ENCODE measurements at regions not wholly inside any gene's neighbourhood (a gene's known extent, or its start where the extent isn't known, plus 50 kb on each side); places are given as distances from the start of the nearest gene placed in this dataset.
"Not testable (repeated sequence)": the region's sequence is repeated elsewhere in the genome, so short reads cannot be mapped to it uniquely, and the experiment has no call there.

DNA sequence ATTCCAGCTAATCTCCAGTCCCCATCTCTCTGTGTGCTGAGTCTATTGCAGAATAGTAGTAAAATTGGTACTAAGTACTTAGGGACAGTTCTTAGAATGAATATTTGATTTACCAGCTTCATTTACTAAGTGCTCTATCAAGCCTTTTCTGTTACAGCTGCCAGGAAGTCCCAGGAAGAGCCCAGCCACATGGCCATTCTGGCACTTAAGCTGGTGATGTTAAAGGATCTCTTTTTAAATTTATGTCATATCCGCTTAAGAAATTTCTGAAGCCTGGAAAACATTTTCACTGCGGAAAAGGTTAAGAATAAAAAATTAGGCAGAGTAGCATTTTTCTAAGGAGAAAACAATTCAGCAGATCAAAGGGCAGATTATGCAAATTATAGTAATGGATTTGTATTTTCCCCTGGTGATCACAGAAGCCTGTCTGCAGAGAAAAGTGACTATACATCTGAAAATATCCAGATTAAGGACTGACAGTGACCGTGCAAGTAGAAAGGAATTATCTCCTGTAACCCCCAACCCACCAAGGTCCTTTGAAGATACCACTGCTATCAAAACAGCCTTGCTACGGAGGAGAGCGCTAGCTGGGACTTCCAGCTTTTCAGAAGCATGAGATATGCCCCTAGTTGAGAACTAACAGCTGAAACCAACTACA is 260.8 kb downstream of the SH3BP4 start:
- DNase-seq (ENCODE audit: low read depth in 4 of 4, low spot score in 3 of 4) = no peak

DNA sequence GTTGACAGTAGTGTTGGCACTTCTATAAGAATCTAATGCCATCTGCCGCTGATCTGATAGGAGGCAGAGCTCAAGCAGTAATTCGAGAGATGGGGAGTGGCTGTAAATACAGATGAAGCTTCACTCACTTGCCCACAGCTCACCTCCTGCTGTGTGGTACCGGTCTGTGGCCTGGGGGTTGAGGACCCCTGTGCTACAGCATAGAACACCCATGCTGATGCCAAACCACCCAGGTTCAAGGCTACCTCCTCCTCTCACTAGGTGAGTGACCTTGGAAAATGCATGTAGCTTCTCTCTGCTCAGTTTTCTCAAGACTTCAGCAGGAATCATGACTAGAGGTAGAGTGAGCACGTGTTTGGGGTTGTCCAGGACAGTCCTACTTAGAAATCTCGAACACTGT is 263.4 kb downstream of the SH3BP4 start:
- no peak for DNase-seq (ENCODE audit: low read depth in 4 of 4, low spot score in 3 of 4)

DNA sequence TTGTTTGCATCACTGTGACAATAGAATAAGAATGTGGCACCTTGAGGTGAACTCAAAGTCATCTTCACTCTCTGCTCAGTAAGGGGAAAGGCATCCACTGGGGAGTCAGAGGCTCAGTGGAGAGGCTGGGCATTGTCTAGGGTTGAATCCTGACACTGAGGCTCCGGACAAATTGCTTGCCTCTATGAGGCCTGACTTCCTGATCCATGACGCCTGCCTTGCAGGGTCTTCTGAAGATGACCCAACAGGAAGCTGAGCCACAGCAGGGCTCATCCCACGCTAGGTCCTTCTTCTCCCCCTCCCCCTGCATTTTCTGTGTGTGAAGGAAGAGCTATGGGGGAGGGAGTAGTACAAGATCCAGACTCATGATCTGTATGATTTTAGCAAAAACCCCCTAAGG is 265.1 kb downstream of the SH3BP4 start:
- no peak for DNase-seq (ENCODE audit: low read depth in 4 of 4, low spot score in 3 of 4)

DNA sequence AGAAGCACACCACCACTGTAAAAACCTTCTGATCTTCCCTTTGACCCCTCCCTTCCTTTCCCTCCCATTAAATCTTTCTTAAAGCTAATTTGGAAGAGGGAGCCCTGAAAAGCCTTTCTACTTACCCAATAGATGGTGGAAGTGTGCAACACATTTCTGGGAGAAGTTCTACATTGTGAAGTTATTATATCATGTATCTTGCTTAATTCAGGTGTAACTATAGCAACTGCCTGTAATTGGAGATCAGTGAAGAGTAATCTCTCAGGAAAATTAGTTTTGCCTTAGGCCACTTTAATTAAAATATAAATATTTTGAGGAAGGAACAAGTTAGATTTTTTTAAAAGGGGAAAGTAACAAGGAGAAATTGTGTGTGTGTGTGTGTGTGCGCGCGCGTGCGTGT is 266.0 kb downstream of the SH3BP4 start:
- DNase-seq (ENCODE audit: low read depth in 4 of 4, low spot score in 3 of 4) = no peak

DNA sequence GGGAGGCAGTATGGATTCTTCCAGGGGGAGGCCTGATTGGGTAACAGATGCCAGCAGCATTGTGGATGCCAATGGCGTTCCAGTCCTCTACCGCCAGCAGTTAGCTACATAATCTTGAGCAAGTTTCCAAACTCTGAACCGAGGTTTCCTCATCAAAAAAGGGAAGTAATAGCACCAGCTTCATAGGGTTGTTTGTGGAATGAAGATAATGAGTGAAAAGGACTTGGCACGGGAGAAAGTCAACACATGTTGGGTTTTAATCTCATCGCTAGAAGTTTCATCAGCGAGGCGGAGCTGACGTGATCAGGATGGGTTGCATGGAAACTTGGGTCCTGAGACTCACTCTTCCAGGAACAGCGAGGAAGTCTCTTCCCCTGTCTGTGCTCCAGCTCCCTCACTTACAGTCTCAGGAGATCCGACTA is 266.7 kb downstream of the SH3BP4 start:
- DNase-seq (ENCODE audit: low read depth in 4 of 4, low spot score in 3 of 4) = no peak

DNA sequence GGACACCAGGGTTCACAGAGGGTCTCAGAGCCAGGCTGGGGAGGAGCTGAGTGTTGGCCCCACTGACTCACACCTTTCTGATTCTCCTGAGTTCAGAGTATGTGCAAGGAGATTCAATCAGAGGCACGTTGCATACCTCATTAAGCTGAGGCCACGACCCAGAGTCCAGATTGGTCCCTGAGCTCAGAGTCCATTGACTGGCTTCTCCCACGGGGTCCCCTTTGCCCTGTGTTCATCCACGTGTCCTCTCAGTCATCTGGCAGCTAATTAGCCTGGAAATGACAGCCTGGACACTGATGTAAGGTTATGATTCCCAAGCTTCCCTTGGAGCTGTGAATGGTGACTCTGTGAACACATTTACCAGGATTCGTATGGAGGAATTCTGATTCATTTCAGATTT is 267.2 kb downstream of the SH3BP4 start:
- no peak for DNase-seq (ENCODE audit: low read depth in 4 of 4, low spot score in 3 of 4)

DNA sequence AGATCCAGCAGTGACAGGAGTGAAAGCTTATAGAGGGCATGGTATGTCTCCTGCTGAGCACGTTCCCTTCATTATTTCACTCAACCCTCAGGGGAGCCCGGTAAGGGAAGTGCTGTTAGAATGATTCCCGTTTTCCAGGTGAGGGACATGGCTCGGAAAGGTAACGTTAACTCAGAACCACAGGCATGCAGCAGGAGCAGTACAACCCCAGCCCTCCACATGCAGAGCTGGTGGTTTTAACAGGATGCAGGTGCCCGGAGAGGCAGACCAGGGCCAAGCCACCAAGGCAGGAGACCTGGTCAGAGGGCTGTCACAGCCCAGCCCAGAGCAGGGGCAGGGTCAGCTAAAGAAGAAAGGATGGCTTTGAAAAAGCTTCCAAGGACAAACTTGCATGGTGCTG is 268.5 kb downstream of the SH3BP4 start:
- DNase-seq (ENCODE audit: low read depth in 4 of 4, low spot score in 3 of 4) = no peak

DNA sequence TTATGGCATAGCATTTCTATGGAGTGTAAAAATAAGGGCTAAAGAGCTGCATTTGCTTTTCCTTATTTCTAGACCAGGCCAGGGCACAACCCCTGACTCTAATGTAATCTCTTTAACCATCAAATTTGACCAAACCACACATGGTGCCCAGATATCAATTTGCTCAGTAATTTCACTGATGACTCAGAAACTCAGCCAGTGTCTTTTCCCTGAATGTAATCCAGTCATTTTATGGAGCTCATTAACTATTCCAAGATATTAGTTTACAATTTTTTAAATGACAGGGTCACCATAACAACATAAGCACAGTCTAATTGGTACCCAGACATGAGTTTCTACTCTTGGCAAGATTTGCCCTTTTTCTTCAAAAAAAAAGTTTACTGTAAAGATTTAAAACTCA is 270.8 kb upstream of the AGAP1 start:
- no peak for DNase-seq (ENCODE audit: low read depth in 4 of 4, low spot score in 3 of 4)

DNA sequence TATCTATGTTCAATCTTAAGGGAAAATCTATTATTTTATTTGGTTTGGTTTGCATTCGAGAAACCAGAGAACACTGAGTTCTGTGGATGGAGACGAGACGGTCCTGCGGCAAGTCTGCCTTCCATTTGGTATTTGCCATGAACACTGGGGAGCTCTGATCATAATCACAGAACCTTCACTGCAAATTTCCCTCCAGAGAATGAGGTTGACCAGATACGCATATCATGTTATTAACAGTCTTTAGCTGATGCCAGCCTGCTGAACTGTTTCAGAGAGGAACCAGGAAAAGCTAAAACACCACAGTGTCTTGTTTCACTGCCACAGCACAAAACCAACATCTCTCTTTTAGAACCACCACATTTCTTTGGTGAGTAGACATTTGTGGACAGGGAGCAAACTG is 269.4 kb upstream of the AGAP1 start:
- no peak for DNase-seq (ENCODE audit: low read depth in 4 of 4, low spot score in 3 of 4)

DNA sequence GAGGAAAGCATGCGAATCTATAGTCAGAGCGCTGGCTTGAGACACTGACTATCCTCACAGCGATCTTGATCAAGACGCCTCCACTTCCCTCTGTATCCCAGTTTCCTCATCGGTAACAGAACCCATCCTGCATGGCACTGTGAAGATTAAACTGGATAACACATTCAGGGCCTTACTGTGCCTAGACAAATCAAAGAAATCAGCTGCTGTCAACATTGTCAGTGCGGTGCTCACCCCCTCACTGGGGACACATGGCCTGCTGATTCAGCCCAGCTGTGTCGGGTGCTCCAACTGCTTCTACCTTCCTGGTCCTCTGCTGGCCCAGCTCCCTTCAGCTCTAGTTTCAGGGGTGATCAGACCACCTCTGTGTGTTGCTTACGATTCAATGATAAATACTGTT is 268.6 kb upstream of the AGAP1 start:
- no peak for DNase-seq (ENCODE audit: low read depth in 4 of 4, low spot score in 3 of 4)

DNA sequence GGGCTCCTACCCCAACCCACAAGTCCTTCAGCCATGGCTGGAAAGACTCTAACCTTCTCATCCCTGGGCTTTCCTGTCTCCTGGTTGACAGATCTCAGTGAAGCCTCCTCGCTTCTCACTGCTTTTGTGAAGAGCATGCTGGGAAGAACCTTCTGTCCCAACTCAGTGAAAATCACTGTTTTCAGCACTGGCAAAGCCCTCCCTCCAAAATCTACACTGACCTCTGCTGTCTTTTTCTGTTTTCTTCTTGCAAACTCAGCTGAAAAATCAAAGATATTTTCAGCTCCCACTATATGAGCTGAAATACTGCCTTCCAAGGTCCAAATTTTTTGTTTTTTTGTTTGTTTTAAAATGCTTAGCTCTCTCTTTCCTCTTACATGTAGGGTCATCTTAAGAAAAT is 266.3 kb upstream of the AGAP1 start:
- no peak for DNase-seq (ENCODE audit: low read depth in 4 of 4, low spot score in 3 of 4)

DNA sequence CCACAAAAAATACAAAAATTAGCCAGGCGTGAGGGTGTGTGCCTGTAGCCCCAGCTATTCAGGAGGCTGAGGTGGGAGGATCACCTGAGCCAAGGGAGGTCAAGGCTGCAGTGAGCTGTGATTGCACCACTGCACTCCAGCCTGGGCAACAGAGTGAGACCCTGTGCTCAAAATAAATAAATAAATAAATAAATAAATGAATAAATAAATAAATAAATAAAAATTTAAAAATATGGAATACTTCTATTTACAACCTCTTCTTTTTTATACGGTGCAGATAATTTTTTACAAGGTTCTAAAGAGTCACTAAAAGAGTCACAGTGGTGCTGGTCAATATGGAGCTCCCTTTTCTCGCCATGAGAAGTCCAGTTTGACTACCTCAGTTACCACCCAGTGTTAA is 265.4 kb upstream of the AGAP1 start:
- not testable (repeated sequence) for DNase-seq (ENCODE audit: low read depth in 4 of 4, low spot score in 3 of 4)

DNA sequence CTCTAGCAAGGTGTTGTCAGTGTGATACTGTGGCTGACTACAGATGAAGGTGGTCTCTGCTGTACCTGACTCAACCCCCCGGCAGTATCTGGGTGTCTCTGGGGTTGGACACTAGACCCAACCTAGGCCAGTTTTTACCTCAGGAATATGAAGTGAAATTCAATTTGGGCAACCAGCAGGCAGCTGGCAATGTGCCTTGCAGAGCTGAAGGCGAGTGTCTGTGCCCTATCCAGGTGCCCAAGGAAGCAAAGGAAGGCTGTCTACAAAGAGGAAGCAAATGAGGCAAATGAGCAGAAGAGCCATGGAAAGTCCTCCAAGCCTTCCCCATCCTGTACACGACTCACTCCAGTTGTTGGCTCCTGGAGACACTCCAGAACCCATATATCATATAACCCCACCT is 264.6 kb upstream of the AGAP1 start:
- no peak for DNase-seq (ENCODE audit: low read depth in 4 of 4, low spot score in 3 of 4)

DNA sequence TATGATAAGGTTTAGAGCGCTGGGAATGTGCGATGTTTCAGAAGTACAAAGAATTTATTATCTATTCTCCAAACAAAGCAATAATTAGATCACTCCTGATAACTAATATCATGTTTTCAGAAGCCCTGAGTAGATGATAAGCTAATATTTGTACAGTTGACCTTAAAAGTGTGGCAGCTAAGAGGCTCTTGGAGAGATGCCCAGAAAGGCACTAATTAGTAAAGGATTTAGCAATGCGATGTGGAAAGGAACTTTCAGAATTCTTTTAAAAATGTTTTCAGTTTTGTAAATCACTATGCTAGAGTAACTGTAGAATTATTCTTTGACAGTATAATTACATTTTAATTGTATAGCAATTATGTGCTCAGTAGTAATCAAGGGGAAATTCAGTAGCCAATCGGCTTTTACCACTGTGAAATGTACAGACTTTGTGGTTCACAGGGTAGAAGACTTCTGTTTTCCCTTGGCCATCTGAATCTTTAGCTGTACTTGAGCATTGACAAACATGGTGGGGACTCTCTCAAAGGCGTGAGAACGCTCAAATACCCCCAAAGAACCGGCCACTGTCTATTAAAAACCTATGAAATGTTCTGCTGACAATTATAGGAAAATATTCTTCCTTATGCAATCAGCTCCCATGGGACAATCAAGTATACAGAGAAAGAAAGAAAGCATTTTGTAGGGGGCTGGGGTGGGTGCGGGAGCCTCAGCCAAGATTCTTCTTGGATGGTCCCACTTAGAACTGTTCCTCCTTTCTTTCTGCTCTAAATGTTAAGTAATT is 262.8 kb upstream of the AGAP1 start:
- no peak for DNase-seq (ENCODE audit: low read depth in 4 of 4, low spot score in 3 of 4)

DNA sequence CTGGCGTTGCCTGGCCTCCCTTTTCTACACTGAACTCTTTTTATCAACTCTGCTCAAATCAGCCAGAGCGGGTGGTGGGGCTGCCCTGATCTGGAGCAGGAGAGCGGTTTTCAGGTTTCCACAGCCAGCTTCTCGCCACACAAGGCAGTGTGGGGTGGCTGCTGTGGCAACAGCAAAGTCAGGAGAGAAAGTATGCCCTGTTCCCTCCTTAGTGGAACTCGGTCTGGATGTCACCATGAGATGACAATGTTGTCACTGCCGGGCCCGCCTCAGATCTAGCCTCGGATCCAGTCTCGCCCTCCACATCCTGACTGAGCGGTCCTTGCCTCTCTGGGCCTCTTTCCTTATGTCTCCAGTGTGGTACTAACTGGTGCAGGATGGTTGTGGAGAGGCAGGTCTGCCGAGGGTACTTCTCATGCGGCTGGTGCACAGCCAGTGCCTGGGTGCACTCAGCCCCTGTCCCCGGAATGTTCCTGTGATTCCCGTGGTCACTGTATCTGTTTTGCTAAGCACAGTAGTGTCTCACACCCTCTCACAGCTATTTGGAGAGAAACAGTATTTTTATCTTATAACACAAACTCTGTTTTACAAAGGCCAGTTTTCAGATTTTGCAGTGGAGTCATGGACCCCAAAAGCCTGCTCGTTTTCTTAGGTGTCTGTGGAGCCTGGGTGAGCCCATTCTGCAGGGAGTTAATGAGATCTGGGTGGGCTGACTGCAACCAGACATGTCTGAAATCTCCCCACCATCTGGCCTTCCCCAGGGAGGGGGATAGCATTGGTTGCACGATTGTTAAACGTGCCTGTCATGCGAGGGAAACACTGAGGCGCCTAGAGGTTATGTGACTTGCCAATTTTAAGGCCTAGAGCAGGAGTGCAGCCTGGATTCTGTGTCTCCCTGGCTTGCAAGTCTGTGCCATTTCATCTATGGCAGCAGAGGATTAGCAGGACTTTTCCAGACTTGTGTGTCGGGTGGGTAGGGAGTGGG is 261.1 kb upstream of the AGAP1 start:
- no peak for DNase-seq (ENCODE audit: low read depth in 4 of 4, low spot score in 3 of 4)

DNA sequence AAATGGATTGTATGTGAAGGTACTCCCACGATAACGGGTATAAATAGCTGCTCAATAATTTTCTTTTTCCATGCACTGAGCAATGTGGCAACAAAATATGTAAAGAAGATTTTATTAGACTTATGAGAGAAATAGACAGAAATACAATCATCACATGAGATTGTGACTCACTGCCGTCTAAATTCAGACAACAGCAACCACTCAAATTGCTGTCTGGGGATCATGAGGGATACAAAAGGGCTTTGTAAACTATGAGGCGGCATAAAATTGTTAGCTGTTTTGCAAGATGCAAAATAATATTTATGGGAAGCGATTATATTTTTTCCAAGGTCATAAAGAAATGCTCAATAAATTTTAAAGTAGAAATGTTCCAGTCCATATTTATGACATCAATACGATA is 259.1 kb upstream of the AGAP1 start:
- DNase-seq (ENCODE audit: low read depth in 4 of 4, low spot score in 3 of 4) = no peak

DNA sequence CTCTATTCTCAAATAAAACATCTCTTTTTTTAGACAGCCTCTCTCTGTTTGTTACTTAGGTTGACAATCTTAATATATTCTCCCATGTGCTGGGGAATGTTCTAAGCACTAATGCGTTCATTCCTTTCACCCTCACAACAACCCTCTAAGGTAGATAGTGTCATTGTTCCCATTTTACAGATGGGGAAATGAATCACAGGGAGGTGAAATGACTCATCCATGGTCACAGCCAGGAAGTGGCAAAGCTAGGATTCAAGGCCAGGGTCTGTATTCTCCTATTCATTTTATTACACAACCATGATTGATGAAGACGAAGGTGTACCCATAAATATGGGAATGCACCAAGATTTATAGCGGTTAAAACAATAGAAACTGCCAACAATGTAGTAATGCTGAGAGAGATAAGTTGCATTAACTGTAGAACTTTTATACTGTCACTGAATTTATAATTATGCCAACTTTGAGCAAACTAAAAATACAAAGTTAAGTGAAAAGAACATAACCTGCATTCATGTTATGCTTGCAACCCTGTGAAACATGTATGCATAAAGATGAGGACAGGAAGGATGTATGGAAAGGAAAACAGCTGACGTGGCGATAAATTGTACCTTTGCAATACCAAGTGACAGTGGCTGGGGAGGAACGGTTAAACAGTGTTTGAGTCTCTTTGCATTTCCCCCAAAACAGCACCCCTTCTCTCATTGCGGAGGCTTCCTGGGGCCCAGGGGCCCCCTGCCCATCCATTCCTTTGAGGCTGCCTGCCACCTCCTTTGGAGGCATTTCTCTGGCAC is 257.7 kb upstream of the AGAP1 start:
- no peak for DNase-seq (ENCODE audit: low read depth in 4 of 4, low spot score in 3 of 4)

DNA sequence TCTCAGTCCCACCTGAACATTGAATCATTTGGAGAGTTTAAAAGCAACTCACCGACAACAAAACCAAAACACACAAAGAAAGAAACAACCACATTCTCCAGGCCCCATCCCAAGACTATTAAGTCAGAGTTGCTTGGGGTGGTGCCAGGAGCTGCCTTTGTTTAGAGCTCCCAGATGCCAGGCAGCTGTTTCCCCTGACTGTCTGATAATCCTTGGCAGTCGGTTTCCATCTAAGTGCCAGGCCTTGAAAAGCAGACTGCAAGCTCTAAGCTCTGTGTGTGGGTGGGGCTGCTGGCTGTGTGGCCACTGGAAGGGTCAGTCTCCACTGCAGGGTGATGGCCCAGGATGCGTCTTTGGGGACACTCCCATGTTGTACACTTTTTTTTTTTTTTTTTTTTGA is 255.3 kb upstream of the AGAP1 start:
- DNase-seq (ENCODE audit: low read depth in 4 of 4, low spot score in 3 of 4) = no peak

DNA sequence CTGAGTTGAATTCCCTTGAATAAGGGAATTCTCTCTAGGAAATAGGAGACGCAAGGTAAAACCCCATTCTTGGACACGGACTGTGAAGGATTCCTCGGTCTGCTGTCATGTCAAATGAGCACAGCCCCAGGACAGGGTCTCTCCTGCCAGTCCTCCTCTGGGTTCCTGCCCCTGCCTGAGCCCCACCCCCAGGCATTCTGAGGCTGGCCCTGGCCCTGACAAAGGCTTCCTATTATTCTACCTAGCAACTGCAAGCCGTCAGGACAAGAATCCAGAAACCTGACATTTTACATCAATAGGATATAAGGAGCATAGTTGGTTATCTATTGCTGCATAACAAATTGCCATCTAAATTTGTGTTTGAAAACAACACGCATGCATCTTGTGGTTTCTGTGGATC is 253.3 kb upstream of the AGAP1 start:
- DNase-seq (ENCODE audit: low read depth in 4 of 4, low spot score in 3 of 4) = no peak
